ENCODE measurements at regions not wholly inside any gene's neighbourhood (a gene's known extent, or its start where the extent isn't known, plus 50 kb on each side); places are given as distances from the start of the nearest gene placed in this dataset.

DNA sequence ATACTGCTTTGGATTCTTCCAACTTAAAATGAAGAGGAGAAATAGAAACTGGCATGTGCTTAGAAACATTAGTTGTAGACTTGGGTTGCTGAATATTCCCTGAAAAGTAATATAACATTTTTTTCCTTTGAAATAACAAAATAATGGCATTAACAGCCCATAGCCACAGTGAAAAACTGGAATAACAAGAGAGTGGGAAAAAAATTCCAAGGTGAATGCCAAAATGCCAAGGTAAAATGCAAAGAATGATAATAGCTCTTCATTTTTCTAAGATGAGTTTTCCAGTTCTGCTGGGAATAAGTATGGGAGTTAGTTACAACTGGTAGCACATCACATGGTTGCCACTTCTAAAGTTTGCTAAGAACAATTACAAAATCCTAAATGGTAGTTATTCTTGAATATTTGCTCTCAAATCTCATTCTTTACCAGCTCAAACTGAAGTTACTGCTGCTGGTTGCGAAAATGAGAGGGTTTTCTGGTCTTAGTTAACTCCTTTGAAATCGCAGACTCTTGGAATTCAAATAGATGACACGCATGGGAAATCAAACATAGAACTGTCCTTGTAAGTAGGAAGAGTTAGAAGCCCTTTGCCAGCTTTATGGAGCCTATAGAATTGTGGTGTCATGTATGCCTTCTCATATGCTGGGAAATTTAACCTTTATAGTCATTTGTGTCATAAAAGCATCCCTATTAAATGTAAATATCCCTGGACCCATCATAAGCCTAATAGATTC is 165.0 kb upstream of the DCN start:
- TF ChIP-seq, protein P1, sequence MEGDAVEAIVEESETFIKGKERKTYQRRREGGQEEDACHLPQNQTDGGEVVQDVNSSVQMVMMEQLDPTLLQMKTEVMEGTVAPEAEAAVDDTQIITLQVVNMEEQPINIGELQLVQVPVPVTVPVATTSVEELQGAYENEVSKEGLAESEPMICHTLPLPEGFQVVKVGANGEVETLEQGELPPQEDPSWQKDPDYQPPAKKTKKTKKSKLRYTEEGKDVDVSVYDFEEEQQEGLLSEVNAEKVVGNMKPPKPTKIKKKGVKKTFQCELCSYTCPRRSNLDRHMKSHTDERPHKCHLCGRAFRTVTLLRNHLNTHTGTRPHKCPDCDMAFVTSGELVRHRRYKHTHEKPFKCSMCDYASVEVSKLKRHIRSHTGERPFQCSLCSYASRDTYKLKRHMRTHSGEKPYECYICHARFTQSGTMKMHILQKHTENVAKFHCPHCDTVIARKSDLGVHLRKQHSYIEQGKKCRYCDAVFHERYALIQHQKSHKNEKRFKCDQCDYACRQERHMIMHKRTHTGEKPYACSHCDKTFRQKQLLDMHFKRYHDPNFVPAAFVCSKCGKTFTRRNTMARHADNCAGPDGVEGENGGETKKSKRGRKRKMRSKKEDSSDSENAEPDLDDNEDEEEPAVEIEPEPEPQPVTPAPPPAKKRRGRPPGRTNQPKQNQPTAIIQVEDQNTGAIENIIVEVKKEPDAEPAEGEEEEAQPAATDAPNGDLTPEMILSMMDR (IDR thresholded peaks at IDR 0.05; ENCODE audit: low read depth, low read length), result no peak
- no peak for TF ChIP-seq POLR2A (IDR thresholded peaks at IDR 0.05; ENCODE audit: extremely low read depth, insufficient read length)
- TF ChIP-seq, protein P2, sequence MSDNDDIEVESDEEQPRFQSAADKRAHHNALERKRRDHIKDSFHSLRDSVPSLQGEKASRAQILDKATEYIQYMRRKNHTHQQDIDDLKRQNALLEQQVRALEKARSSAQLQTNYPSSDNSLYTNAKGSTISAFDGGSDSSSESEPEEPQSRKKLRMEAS (IDR thresholded peaks at IDR 0.05; ENCODE audit: low read depth, low read length), result no peak
- TF ChIP-seq MYC (IDR thresholded peaks at IDR 0.05; ENCODE audit: low read depth, low read length), result no peak
